Tibial nerve (tissue), 4 donors: ENCODE measurements at regions not wholly inside any gene's neighbourhood (a gene's known extent, or its start where the extent isn't known, plus 50 kb on each side); places are given as distances from the start of the nearest gene placed in this dataset.

Experiments
- DNase-seq, 2 donors: peaks; one replicate each; pipeline ENCODE4 v3.0.0-alpha.2; 2019; ENCODE audit warnings: low spot score in 2 of 2
- H3K27ac ChIP-seq, 4 donors: fragments of 200-600 bp; sonication (generic) in 3 of 4; one replicate each; pipeline ENCODE4 v1.5.1; 2017 to 2019; ENCODE audit warnings: mild to moderate bottlenecking in 1 of 4
- H3K27me3 ChIP-seq, 2 donors: fragments of 200-600 bp; sonication (generic) in 1 of 2; one replicate each; pipeline versions ENCODE4 v1.5.1 to v1.6.0; 2017 to 2019
- H3K36me3 ChIP-seq, 3 donors: fragments of 200-600 bp; sonication (generic); one replicate each; pipeline ENCODE4 v1.5.1; 2018 to 2019
- H3K4me1 ChIP-seq, 4 donors: fragments of 200-600 bp; sonication (generic) in 3 of 4; one replicate each; pipeline ENCODE4 v1.5.1; 2017 to 2019
- H3K4me3 ChIP-seq, 4 donors: fragments of 200-600 bp; sonication (generic) in 3 of 4; one replicate each; pipeline ENCODE4 v1.5.1; 2017 to 2019; ENCODE audit warnings: mild to moderate bottlenecking in 1 of 4, moderate library complexity in 1 of 4
- H3K9me3 ChIP-seq, 4 donors: fragments of 200-600 bp; sonication (generic) in 3 of 4; one replicate each; pipeline ENCODE4 v1.5.1; 2017 to 2019
- CTCF ChIP-seq, 5 experiments: fragments of 200-600 bp in 3 of 5; fragments of 450-650 bp in 2 of 5; sonication (generic) in 3 of 5; IDR thresholded peaks; one replicate each; pipeline ENCODE4 v1.5.1; 2016 to 2019; ENCODE audit warnings: antibody characterized with exemption in 5 of 5, mild to moderate bottlenecking in 3 of 5, moderate library complexity in 2 of 5
- EP300 ChIP-seq, 2 donors: sonication (generic); formaldehyde crosslinking; IDR thresholded peaks; one replicate each; pipeline ENCODE4 v1.6.1; 2017; ENCODE audit warnings: antibody characterized with exemption in 2 of 2, mild to moderate bottlenecking in 1 of 2
- POLR2A ChIP-seq, 2 donors: fragments of 450-650 bp; IDR thresholded peaks; one replicate each; pipeline ENCODE4 v1.6.1; 2017; ENCODE audit warnings: antibody characterized with exemption in 2 of 2, mild to moderate bottlenecking in 2 of 2, moderate library complexity in 2 of 2
- WGBS, 2 donors: methylation state at CpG; one replicate each; pipeline ENCODE4 v1.1.5; 2018; 5-methylcytosine and 5-hydroxymethylcytosine counted together

- Histone ChIP-seq H3K4me1 (peaks cover 0 to 18% (median 0%) of the 10 kb centered on the region in 4 donors), H3K4me3 (no peak overlapping the region), H3K36me3 (no peaks in the 10 kb centered on the region), H3K9me3 (no peaks in the 10 kb centered on the region), H3K27me3 (no peaks in the 10 kb centered on the region), H3K27ac (no peak overlapping the region)
- no peak for DNase-seq
- TF ChIP-seq EP300 (IDR thresholded peaks at IDR 0.05), result no peak
- no peak for TF ChIP-seq CTCF (IDR thresholded peaks at IDR 0.05)
- no peak for TF ChIP-seq POLR2A (IDR thresholded peaks at IDR 0.05)
- WGBS, 2 donors, result 81 to 86% methylated on average over 19 of the region's 19 CpGs
These were observed 63.4 kb upstream of the ADAMTS2 start for GRCh38 chr5:179408611-179409010.

DNA sequence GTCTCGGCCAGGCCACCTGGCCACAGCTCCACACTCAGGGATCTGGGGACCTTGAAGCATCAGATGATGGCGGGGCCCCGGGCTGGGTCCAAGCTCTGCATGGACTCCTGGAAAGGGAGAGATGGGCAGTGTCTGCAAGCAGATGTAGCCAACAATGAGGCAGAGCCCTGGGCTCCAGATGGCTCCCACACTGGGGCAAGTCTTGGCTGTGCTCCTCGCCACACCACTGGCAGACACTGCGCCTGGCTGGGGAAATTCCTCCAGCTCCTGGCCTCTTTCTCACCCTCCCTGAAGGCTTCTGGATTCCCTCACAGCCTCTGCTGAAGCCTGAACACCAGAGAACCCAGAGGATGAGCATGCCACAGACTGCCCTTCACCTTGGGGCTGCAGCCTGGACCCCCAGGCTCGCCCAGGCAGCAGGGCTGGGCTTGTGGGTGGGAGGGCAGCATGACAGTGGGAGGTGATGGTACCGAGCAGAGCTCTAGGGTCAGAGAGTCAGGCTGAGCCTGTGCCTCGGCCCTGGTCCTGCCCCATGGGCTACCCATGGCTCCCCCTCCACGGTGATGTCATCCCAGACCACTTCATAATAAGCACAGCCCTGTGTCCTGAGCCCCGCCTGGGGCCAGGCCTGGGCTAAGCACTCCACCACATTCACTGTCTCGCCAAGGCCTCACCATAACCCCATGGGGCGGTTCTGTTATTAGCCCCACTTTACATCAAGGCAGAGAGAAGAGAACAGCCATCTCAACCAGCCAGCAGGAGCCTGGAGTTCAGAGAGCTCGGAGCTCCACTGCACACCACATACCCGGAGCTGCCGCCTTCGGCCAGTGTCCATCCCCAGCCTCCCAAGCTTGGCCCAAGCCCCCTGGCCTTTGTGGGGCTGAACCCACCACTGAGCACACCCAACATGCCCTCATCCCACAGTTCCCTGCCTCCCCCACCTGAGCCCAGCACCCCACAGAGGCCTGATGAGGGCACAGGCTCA, 62.2 kb upstream of the ADAMTS2 start:
- H3K4me3 ChIP-seq, result no peak overlapping the region
- DNase-seq, result no peak
- H3K4me1 ChIP-seq, result peaks cover 0 to 18% (median 0%) of the 10 kb centered on the region in 4 donors
- no peak overlapping the region for H3K27ac ChIP-seq
- H3K9me3 ChIP-seq, result no peaks in the 10 kb centered on the region
- TF ChIP-seq POLR2A (IDR thresholded peaks at IDR 0.05), result no peak
- no peak for TF ChIP-seq EP300 (IDR thresholded peaks at IDR 0.05)
- TF ChIP-seq CTCF (IDR thresholded peaks at IDR 0.05), result no peak
- H3K36me3 ChIP-seq, result no peaks in the 10 kb centered on the region
- WGBS, 2 donors, result 63 to 64% methylated on average over 15 to 16 of the region's 16 CpGs
- H3K27me3 ChIP-seq, result no peaks in the 10 kb centered on the region

- H3K27ac ChIP-seq, result no peak overlapping the region
These were observed 61.0 kb upstream of the ADAMTS2 start for GRCh38 chr5:179406031-179406961.

GRCh38 chr5:179405426-179406030, 60.3 kb upstream of the ADAMTS2 start:
- Histone ChIP-seq H3K27me3 (no peaks in the 10 kb centered on the region), H3K4me1 (peaks cover 0 to 18% (median 0%) of the 10 kb centered on the region in 4 donors), H3K27ac (no peak overlapping the region), H3K4me3 (no peak overlapping the region), H3K9me3 (peaks cover 0 to 11% (median 0%) of the 10 kb centered on the region in 4 donors), H3K36me3 (no peaks in the 10 kb centered on the region)
- DNase-seq, result no peak
- TF ChIP-seq CTCF (IDR thresholded peaks at IDR 0.05) (no peak), EP300 (IDR thresholded peaks at IDR 0.05) (no peak)
- 83 to 85% methylated on average over 14 to 15 of the region's 16 CpGs for WGBS, 2 donors

More at GRCh38 chr5:179406031-179406961, 61.0 kb upstream of the ADAMTS2 start:
- TF ChIP-seq EP300 (IDR thresholded peaks at IDR 0.05) (no peak), POLR2A (IDR thresholded peaks at IDR 0.05) (no peak), CTCF (IDR thresholded peaks at IDR 0.05) (no peak)
- WGBS, 2 donors, result 62 to 66% methylated on average over 15 to 18 of the region's 18 CpGs
- peak in 1 of 2 donors; percentile 30 for DNase-seq
- H3K27me3 ChIP-seq, result no peaks in the 10 kb centered on the region
- H3K36me3 ChIP-seq, result no peaks in the 10 kb centered on the region
- peaks cover 0 to 3% (median 0%) of the 10 kb centered on the region in 4 donors for H3K9me3 ChIP-seq
- H3K4me1 ChIP-seq, result peaks cover 0 to 18% (median 0%) of the 10 kb centered on the region in 4 donors
- H3K4me3 ChIP-seq, result no peak overlapping the region
